Ascending aorta (tissue), 2 donors: ENCODE measurements at regions not wholly inside any gene's neighbourhood (a gene's known extent, or its start where the extent isn't known, plus 50 kb on each side); places are given as distances from the start of the nearest gene placed in this dataset.

Experiments used
- DNase-seq, 2 donors: peaks; one replicate each; pipeline ENCODE4 v3.0.0-alpha.2; 2019; ENCODE audit warnings: low spot score in 2 of 2
- H3K27ac ChIP-seq, 2 donors: fragments of 200-600 bp; sonication (generic); one replicate each; pipeline ENCODE4 v1.5.1; 2016 to 2017; ENCODE audit warnings: mild to moderate bottlenecking in 1 of 2
- H3K27me3 ChIP-seq: fragments of 200-600 bp; sonication (generic); one replicate; pipeline ENCODE4 v1.5.1; 2017
- H3K36me3 ChIP-seq, 2 donors: fragments of 200-600 bp; sonication (generic); one replicate each; pipeline ENCODE4 v1.5.1; 2016
- H3K4me1 ChIP-seq, 2 donors: fragments of 200-600 bp; sonication (generic); one replicate each; pipeline ENCODE4 v1.5.1; 2016 to 2017; ENCODE audit warnings: mild to moderate bottlenecking in 1 of 2
- H3K4me3 ChIP-seq, 2 donors: fragments of 200-600 bp; sonication (generic); one replicate each; pipeline ENCODE4 v1.5.1; 2016 to 2017; ENCODE audit warnings: mild to moderate bottlenecking in 1 of 2
- H3K9me3 ChIP-seq, 2 donors: fragments of 200-600 bp; sonication (generic); one replicate each; pipeline ENCODE4 v1.5.1; 2016
- intact Hi-C: fragments of 100-400 bp; cut with DNase I; formaldehyde crosslinking; loops from one replicate; pipeline ENCODE4 v1.15.1; 2023
- TF ChIP-seq, protein P1 (sequence below), 3 experiments: fragments of 200-600 bp in 2 of 3; fragments of 450-650 bp in 1 of 3; sonication (generic) in 2 of 3; IDR thresholded peaks; one replicate each; pipeline ENCODE4 v1.5.1; 2016 to 2019; ENCODE audit warnings: antibody characterized with exemption in 3 of 3, mild to moderate bottlenecking in 1 of 3, moderate library complexity in 1 of 3

DNA sequence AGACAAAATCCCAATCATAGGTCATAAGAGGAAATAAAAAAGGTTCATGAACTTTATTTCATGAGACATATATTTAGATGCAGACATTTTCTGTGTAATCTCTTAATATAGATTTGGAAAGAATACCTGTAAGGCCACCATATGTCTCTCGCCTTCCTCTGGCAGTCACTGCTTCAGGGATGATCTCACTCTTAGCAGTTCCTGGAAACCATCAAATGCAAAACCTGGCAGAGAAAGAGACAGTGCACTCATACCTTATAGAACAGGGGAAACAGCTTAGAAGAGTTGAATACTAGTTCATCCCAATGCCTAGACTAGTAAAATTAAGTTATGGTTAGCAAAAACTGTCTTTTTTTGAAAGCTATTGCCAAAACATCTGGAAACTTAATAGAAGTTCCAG lies 243.3 kb downstream of the GASK1B start:
- Histone ChIP-seq H3K4me1 (peaks cover 0 to 11% of the 10 kb centered on the region in 2 donors), H3K27me3 (no peaks in the 10 kb centered on the region), H3K36me3 (no peaks in the 10 kb centered on the region), H3K27ac (no peak overlapping the region), H3K4me3 (no peak overlapping the region), H3K9me3 (no peaks in the 10 kb centered on the region)
- TF ChIP-seq, protein P1, sequence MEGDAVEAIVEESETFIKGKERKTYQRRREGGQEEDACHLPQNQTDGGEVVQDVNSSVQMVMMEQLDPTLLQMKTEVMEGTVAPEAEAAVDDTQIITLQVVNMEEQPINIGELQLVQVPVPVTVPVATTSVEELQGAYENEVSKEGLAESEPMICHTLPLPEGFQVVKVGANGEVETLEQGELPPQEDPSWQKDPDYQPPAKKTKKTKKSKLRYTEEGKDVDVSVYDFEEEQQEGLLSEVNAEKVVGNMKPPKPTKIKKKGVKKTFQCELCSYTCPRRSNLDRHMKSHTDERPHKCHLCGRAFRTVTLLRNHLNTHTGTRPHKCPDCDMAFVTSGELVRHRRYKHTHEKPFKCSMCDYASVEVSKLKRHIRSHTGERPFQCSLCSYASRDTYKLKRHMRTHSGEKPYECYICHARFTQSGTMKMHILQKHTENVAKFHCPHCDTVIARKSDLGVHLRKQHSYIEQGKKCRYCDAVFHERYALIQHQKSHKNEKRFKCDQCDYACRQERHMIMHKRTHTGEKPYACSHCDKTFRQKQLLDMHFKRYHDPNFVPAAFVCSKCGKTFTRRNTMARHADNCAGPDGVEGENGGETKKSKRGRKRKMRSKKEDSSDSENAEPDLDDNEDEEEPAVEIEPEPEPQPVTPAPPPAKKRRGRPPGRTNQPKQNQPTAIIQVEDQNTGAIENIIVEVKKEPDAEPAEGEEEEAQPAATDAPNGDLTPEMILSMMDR (IDR thresholded peaks at IDR 0.05) = no peak
- DNase-seq = no peak
- intact Hi-C loops = no loop called here

DNA sequence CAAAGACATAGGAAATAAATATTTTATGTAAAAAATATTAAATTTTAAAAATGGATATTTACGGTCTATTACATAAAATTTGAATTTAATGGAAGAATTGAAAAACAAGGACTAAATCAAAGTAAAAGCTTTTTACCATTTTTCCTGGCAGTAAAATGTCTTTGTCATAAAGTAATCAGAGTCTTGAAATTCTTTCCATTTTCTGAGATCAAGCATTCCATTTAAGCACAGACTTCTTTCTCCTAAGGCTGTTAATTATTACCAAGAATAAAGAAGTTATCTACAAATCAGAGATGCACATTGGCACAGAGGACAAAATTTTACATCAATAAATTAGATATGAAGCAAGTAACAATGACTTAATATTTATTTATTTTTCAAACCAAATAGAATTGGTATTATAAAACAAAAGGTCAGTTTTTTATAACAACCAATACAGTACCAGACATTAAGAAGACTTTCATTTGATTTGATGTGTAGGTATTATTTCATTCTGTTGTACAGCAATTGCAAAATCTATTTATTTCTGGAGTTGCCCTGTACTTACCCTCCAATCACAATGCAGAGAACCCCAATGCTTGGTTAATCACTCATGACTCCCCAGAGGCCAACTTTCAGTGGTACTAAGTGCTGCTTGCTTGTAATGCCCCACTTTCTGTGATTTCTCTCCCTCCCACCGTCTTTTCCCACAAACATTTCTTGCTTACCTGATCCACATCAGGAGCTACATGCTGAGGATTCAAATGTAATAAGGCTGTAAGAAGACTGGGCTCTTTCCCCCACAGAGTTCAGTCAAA lies 254.6 kb downstream of the GASK1B start:
- Histone ChIP-seq H3K36me3 (no peaks in the 10 kb centered on the region), H3K9me3 (no peaks in the 10 kb centered on the region), H3K27ac (peak overlapping the region; percentile 48 to 56), H3K4me1 (no peaks in the 10 kb centered on the region), H3K4me3 (no peak overlapping the region), H3K27me3 (no peaks in the 10 kb centered on the region)
- TF ChIP-seq, protein P1 (IDR thresholded peaks at IDR 0.05) = no peak
- DNase-seq = no peak
- intact Hi-C loops = no loop called here

DNA sequence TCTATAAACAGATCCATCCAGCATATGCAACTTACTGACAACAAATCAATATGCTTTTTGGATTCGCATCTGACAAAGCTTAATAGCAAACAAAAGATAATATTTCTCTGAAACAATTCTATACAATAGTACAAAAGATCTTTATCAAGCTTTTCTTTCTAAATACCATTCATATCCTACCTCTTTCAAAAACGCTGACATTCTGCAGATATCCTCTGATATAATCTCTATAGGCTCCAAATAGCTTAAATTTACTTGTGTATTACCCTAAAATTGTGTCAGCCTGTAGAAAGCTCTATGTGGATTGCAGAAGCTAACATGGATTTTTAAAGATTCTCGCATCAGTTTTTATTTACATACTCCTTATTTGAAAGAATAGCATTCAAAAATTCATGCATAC lies 260.6 kb downstream of the GASK1B start:
- no peaks in the 10 kb centered on the region for H3K27me3 ChIP-seq
- H3K9me3 ChIP-seq = no peaks in the 10 kb centered on the region
- H3K4me1 ChIP-seq = no peaks in the 10 kb centered on the region
- no peak overlapping the region for H3K27ac ChIP-seq
- no peak overlapping the region for H3K4me3 ChIP-seq
- DNase-seq = no peak
- no peaks in the 10 kb centered on the region for H3K36me3 ChIP-seq
- intact Hi-C loops = no loop called here
- TF ChIP-seq, protein P1 (IDR thresholded peaks at IDR 0.05) = no peak

DNA sequence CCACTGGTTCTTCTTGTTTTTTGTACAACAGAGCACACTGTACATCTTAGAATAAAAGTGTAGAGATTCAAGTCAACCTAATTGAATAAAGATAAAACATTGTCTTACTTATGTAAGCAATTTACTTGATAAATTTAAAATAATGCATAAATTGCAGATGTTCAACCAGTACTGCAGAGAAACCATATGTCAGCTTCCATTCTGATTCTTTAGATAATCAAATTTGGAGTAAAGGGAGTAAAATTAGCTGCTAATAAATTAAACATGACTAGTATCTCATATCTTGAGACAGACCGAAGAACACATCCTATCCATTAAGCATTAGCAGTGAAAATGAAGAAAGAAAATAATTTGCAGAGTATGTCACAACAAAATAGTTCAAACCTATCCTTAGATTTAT lies 261.2 kb downstream of the GASK1B start:
- Histone ChIP-seq H3K4me3 (no peak overlapping the region), H3K9me3 (no peaks in the 10 kb centered on the region), H3K27me3 (no peaks in the 10 kb centered on the region), H3K27ac (no peak overlapping the region), H3K4me1 (no peaks in the 10 kb centered on the region), H3K36me3 (no peaks in the 10 kb centered on the region)
- intact Hi-C loops = no loop called here
- TF ChIP-seq, protein P1 (IDR thresholded peaks at IDR 0.05) = no peak
- no peak for DNase-seq

DNA sequence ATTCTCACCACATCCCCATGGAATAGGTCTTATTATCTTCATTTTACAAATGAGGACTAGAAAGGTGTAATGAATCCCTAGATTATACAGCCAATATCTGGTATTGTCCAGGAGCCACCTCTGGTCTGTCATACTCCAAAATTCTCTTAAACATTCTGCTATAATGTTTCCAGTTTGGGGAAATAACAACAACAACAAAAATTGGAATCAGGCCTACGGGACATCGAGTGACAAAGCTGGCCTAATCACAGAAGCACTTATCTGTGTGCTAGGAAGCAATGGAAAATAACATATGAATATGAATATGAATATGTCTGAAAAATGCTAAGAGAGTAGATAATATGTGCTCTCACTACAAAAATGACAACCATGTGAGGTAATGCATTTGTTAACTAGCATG lies 264.1 kb downstream of the GASK1B start:
- H3K27ac ChIP-seq = no peak overlapping the region
- H3K36me3 ChIP-seq = no peaks in the 10 kb centered on the region
- H3K27me3 ChIP-seq = no peaks in the 10 kb centered on the region
- no peaks in the 10 kb centered on the region for H3K4me1 ChIP-seq
- no peaks in the 10 kb centered on the region for H3K9me3 ChIP-seq
- TF ChIP-seq, protein P1 (IDR thresholded peaks at IDR 0.05) = no peak
- intact Hi-C loops = no loop called here
- no peak overlapping the region for H3K4me3 ChIP-seq
- no peak for DNase-seq
